Embryonic facial prominence (tissue), 1 donor: ENCODE measurements at regions not wholly inside any gene's neighbourhood (a gene's known extent, or its start where the extent isn't known, plus 50 kb on each side); places are given as distances from the start of the nearest gene placed in this dataset.

Source experiments
- DNase-seq: peaks from one replicate; pipeline ENCODE4 v3.0.0-alpha.2; 2016; ENCODE audit errors: extremely low spot score

GRCh38 chr13:95447814-95448213 is 104.7 kb upstream of the CLDN10 start:
- no peak for DNase-seq

GRCh38 chr13:95451656-95452055 is 100.9 kb upstream of the CLDN10 start:
- no peak for DNase-seq

GRCh38 chr13:95452375-95452774 is 100.1 kb upstream of the CLDN10 start:
- DNase-seq: no peak

- DNase-seq: no peak
These were observed 96.7 kb upstream of the CLDN10 start for GRCh38 chr13:95455782-95456181.

GRCh38 chr13:95456815-95457214 is 95.7 kb upstream of the CLDN10 start:
- no peak for DNase-seq

GRCh38 chr13:95457294-95457693 is 95.2 kb upstream of the CLDN10 start:
- no peak for DNase-seq

- no peak for DNase-seq
These were observed 89.7 kb upstream of the CLDN10 start for GRCh38 chr13:95462801-95463200.

- no peak for DNase-seq
These were observed 89.0 kb upstream of the CLDN10 start for GRCh38 chr13:95463531-95463930.

GRCh38 chr13:95470574-95471366 is 81.8 kb upstream of the CLDN10 start:
- DNase-seq: no peak

- no peak for DNase-seq
These were observed 80.6 kb upstream of the CLDN10 start for GRCh38 chr13:95471960-95472359.

- DNase-seq: no peak
These were observed 77.5 kb upstream of the CLDN10 start for GRCh38 chr13:95474992-95475391.

- DNase-seq: no peak
These were observed 75.3 kb upstream of the CLDN10 start for GRCh38 chr13:95477187-95477586.

- no peak for DNase-seq
These were observed 72.8 kb upstream of the CLDN10 start for GRCh38 chr13:95479731-95480130.

- no peak for DNase-seq
These were observed 72.4 kb upstream of the CLDN10 start for GRCh38 chr13:95480131-95480545.

GRCh38 chr13:95480791-95481780 is 71.4 kb upstream of the CLDN10 start:
- DNase-seq: no peak

- DNase-seq: no peak
These were observed 68.5 kb upstream of the CLDN10 start for GRCh38 chr13:95484052-95484451.

- DNase-seq: no peak
These were observed 67.4 kb upstream of the CLDN10 start for GRCh38 chr13:95485045-95485517.

GRCh38 chr13:95485518-95486144 is 66.9 kb upstream of the CLDN10 start:
- DNase-seq: no peak

- no peak for DNase-seq
These were observed 60.3 kb upstream of the CLDN10 start for GRCh38 chr13:95492044-95492801.

- DNase-seq: no peak
These were observed 58.3 kb upstream of the CLDN10 start for GRCh38 chr13:95494082-95494681.

- DNase-seq: no peak
These were observed 56.0 kb upstream of the CLDN10 start for GRCh38 chr13:95496485-95496884.
